Activated CD8-positive, alpha-beta T cell treated with anti-CD3 and anti-CD28 coated beads for 36 hours (primary cell): ENCODE measurements at regions not wholly inside any gene's neighbourhood (a gene's known extent, or its start where the extent isn't known, plus 50 kb on each side); places are given as distances from the start of the nearest gene placed in this dataset.

Experiments
- ATAC-seq: fragments of 200-7000 bp; cut with Tn5 transposase; one replicate; pipeline ENCODE4 v1.10.0; 2021; ENCODE audit warnings: mild to moderate bottlenecking, moderate library complexity
- CTCF ChIA-PET: fragments of 350-600 bp; sonication (Branson Sonifier 250); formaldehyde crosslinking; loops from one replicate; lab custom pipeline; 2021; ENCODE audit warnings: antibody characterized with exemption; lab: Charles Lee
- POLR2A ChIA-PET: fragments of 350-600 bp; sonication (Branson Sonifier 250); formaldehyde crosslinking; loops from one replicate; lab custom pipeline; 2021; ENCODE audit warnings: antibody characterized with exemption; lab: Charles Lee
- DNase-seq: peaks from one replicate; pipeline ENCODE4 v3.0.0-alpha.2; 2020
- H3K27ac Mint-ChIP-seq: one replicate; pipeline ENCODE4 v1.8.0; 2021; ENCODE audit warnings: mild to moderate bottlenecking, mixed read lengths
- H3K27me3 Mint-ChIP-seq: one replicate; pipeline ENCODE4 v1.8.0; 2021; ENCODE audit warnings: mixed read lengths
- H3K36me3 Mint-ChIP-seq: one replicate; pipeline ENCODE4 v1.8.0; 2021; ENCODE audit warnings: low read depth, mixed read lengths
- H3K4me1 Mint-ChIP-seq: one replicate; pipeline ENCODE4 v1.8.0; 2021; ENCODE audit warnings: low read depth, mixed read lengths
- H3K4me3 Mint-ChIP-seq: one replicate; pipeline ENCODE4 v1.8.0; 2021; ENCODE audit warnings: mild to moderate bottlenecking, moderate library complexity, mixed read lengths
- H3K9me3 Mint-ChIP-seq: one replicate; pipeline ENCODE4 v1.8.0; 2021; ENCODE audit warnings: mixed read lengths
- intact Hi-C: fragments of 100-400 bp; cut with micrococcal nuclease; formaldehyde crosslinking; loops from one replicate; pipeline ENCODE4 v1.10.0; 2022
- TF ChIP-seq, protein P1 (sequence below): fragments of 200-600 bp; IDR thresholded peaks from one replicate; pipeline ENCODE4 v1.8.0; 2022; ENCODE audit warnings: antibody characterized with exemption, mild to moderate bottlenecking

DNA sequence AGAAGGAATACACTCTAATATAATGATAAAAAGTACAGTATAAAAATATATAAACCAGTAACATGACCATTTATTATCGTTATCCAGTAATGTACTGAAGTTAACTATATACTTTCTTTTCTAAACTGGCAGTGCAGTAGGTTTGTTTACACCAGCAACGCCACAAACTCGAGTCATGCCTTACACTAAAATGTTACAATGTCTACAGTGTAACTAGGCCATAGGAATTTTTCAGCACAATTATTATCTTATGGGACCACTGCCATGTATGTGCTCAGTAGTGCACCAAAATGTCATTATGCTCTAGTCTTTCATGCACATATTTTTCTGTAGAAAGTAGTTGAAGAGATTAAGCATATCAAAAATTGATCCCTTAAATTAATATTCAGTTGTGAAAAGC is 609.8 kb upstream of the BCHE start:
- POLR2A ChIA-PET, result no interaction called here
- intact Hi-C loops, result no loop called here
- Mint-ChIP-seq H3K27ac (no peak overlapping the region), H3K9me3 (peaks cover 8% of the 10 kb centered on the region), H3K4me3 (no peak overlapping the region), H3K36me3 (no peaks in the 10 kb centered on the region), H3K4me1 (no peaks in the 10 kb centered on the region), H3K27me3 (no peaks in the 10 kb centered on the region)
- CTCF ChIA-PET, result no interaction called here
- DNase-seq, result no peak
- TF ChIP-seq, protein P1, sequence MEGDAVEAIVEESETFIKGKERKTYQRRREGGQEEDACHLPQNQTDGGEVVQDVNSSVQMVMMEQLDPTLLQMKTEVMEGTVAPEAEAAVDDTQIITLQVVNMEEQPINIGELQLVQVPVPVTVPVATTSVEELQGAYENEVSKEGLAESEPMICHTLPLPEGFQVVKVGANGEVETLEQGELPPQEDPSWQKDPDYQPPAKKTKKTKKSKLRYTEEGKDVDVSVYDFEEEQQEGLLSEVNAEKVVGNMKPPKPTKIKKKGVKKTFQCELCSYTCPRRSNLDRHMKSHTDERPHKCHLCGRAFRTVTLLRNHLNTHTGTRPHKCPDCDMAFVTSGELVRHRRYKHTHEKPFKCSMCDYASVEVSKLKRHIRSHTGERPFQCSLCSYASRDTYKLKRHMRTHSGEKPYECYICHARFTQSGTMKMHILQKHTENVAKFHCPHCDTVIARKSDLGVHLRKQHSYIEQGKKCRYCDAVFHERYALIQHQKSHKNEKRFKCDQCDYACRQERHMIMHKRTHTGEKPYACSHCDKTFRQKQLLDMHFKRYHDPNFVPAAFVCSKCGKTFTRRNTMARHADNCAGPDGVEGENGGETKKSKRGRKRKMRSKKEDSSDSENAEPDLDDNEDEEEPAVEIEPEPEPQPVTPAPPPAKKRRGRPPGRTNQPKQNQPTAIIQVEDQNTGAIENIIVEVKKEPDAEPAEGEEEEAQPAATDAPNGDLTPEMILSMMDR, result no peak
- ATAC-seq, result no peak

DNA sequence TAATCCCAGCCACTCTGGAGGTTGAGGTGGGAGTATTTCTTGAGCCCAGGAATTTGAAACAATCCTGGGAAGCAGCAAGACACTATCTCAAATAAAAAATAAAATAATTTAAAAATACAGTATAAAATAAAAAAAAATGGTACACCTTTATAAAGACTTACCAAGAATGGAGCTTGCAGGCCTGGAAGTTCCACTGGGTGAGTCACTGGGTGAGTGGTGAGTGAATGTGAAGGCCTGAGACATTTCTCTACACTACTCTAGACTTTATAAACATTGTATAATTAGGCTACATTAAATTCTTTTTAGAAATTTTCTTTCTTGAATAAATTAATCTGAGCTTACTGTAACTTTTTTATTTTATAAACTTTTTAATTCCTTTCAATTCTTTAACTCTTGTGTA is 609.1 kb upstream of the BCHE start:
- CTCF ChIA-PET, result no interaction called here
- no peak for DNase-seq
- no peak for ATAC-seq
- H3K27ac Mint-ChIP-seq, result no peak overlapping the region
- intact Hi-C loops, result no loop called here
- H3K9me3 Mint-ChIP-seq, result peaks cover 5% of the 10 kb centered on the region
- no peaks in the 10 kb centered on the region for H3K4me1 Mint-ChIP-seq
- POLR2A ChIA-PET, result no interaction called here
- no peaks in the 10 kb centered on the region for H3K27me3 Mint-ChIP-seq
- TF ChIP-seq, protein P1, result no peak
- no peak overlapping the region for H3K4me3 Mint-ChIP-seq
- no peaks in the 10 kb centered on the region for H3K36me3 Mint-ChIP-seq

DNA sequence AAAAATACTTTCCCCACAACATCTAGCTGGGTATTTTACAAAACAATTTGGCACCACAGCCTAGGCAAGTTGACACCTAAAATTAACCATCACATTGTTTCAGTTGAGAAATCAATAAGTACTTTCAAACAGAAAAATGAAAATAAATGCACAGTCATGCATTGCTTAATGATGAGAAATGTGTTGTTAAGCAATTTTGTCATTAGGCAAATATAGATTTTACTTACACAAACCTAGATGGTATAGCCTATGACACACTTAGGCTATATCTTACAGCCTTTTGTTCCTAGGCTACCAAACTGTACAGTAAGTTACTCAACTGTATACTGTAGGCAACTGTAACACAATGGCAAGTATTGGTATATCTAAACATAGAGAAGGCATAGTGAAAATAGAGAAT is 608.6 kb upstream of the BCHE start:
- no peaks in the 10 kb centered on the region for H3K4me1 Mint-ChIP-seq
- no peaks in the 10 kb centered on the region for H3K27me3 Mint-ChIP-seq
- no peak for DNase-seq
- peaks cover 5% of the 10 kb centered on the region for H3K9me3 Mint-ChIP-seq
- no peaks in the 10 kb centered on the region for H3K36me3 Mint-ChIP-seq
- intact Hi-C loops, result no loop called here
- ChIA-PET POLR2A (no interaction called here), CTCF (no interaction called here)
- no peak overlapping the region for H3K27ac Mint-ChIP-seq
- TF ChIP-seq, protein P1, result no peak
- no peak for ATAC-seq
- H3K4me3 Mint-ChIP-seq, result no peak overlapping the region

DNA sequence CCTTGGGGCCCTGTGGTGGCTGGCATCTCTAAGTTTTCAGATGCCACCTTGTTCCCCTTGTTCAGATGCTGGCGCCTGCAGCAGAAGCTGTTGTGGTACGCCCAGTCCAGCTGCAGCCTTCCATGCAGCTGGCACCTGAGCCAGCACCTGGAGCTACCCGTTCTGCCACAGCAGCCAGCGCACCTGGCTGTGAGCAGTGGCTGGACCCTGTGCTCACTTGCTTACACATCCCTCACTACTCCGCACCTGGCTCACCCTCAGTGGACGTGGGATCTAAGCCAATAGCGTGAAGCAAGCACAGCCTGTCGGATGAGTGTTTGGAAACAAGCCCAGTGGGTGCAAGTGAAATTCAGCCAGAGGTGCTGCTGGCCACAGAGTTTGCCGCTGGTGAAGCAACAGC is 607.5 kb upstream of the BCHE start:
- no peak overlapping the region for H3K4me3 Mint-ChIP-seq

DNA sequence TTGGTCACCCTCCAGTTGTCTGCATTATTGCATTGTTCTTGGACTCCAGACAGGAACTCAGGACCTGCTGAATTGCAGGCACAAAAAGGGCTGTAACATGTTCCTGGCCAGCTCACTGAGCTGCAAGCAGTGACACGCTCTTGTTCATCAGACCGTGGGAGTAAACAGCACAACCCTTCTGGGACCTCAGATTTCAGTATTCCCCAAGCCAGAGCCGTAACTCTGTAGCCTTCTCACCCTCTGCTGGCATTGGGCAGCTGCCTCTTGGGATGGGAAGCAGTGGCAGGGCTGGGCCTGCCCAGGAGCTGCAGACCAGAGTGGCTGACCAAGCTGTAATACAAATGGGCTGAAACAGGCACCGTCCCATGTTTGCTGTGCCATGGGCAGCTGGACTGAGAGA is 607.1 kb upstream of the BCHE start:
- POLR2A ChIA-PET, result no interaction called here
- DNase-seq (no peak), ATAC-seq (no peak)
- Mint-ChIP-seq H3K27me3 (no peaks in the 10 kb centered on the region), H3K4me3 (no peak overlapping the region), H3K9me3 (peaks cover 5% of the 10 kb centered on the region), H3K4me1 (no peaks in the 10 kb centered on the region), H3K36me3 (no peaks in the 10 kb centered on the region), H3K27ac (no peak overlapping the region)
- CTCF ChIA-PET, result no interaction called here
- intact Hi-C loops, result no loop called here
- TF ChIP-seq, protein P1, result no peak

More for the DNA sequence above, 607.5 kb upstream of the BCHE start:
- peaks cover 5% of the 10 kb centered on the region for H3K9me3 Mint-ChIP-seq
- no peak overlapping the region for H3K27ac Mint-ChIP-seq
- ATAC-seq, result no peak
- no peaks in the 10 kb centered on the region for H3K4me1 Mint-ChIP-seq
- POLR2A ChIA-PET, result no interaction called here
- TF ChIP-seq, protein P1, result no peak
- no peaks in the 10 kb centered on the region for H3K27me3 Mint-ChIP-seq
- intact Hi-C loops, result no loop called here
- CTCF ChIA-PET, result no interaction called here
- DNase-seq, result no peak
- no peaks in the 10 kb centered on the region for H3K36me3 Mint-ChIP-seq
